ENCODE measurements at regions not wholly inside any gene's neighbourhood (a gene's known extent, or its start where the extent isn't known, plus 50 kb on each side); places are given as distances from the start of the nearest gene placed in this dataset.
A peak's percentile ranks its signal among the peaks of the same experiment; 100 is the strongest.
"Not testable (repeated sequence)": the region's sequence is repeated elsewhere in the genome, so short reads cannot be mapped to it uniquely, and the experiment has no call there.

DNA sequence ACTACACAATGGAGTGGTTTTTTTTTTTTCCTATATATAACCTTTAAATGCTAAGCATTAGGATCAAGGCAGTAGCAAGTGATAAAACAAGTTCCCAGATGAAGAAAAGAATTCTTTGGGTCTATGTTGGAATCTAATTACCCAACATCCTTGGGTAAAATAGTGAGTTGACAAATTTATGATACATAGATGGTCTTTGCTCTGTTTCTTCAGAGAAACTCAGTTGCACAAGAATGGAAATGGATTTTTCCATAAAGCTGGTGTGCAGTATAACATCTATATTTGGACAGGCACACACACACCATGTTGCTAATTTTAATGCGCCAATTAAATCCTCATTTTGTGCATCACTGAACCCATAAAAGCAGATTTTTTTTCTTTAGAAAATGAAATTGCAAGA is 137.0 kb upstream of the MED14 start:
- H3K4me3 ChIP-seq (ENCODE audit: low read depth, low read length), result no peak overlapping the region
- H3K27me3 ChIP-seq (replicated peaks), result no peaks in the 10 kb centered on the region
- TF ChIP-seq, protein P1, sequence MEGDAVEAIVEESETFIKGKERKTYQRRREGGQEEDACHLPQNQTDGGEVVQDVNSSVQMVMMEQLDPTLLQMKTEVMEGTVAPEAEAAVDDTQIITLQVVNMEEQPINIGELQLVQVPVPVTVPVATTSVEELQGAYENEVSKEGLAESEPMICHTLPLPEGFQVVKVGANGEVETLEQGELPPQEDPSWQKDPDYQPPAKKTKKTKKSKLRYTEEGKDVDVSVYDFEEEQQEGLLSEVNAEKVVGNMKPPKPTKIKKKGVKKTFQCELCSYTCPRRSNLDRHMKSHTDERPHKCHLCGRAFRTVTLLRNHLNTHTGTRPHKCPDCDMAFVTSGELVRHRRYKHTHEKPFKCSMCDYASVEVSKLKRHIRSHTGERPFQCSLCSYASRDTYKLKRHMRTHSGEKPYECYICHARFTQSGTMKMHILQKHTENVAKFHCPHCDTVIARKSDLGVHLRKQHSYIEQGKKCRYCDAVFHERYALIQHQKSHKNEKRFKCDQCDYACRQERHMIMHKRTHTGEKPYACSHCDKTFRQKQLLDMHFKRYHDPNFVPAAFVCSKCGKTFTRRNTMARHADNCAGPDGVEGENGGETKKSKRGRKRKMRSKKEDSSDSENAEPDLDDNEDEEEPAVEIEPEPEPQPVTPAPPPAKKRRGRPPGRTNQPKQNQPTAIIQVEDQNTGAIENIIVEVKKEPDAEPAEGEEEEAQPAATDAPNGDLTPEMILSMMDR (IDR thresholded peaks at IDR 0.05; ENCODE audit: low read depth, low read length, missing control alignments), result no peak
- in situ Hi-C loops (cut with HindIII; ENCODE audit: low pct_ligation_motif_present, low sequenced_read_pairs), result no loop called here
- no peak for DNase-seq
- no peaks in the 10 kb centered on the region for H3K36me3 ChIP-seq (replicated peaks)
- H3K27ac ChIP-seq, result no peak overlapping the region

DNA sequence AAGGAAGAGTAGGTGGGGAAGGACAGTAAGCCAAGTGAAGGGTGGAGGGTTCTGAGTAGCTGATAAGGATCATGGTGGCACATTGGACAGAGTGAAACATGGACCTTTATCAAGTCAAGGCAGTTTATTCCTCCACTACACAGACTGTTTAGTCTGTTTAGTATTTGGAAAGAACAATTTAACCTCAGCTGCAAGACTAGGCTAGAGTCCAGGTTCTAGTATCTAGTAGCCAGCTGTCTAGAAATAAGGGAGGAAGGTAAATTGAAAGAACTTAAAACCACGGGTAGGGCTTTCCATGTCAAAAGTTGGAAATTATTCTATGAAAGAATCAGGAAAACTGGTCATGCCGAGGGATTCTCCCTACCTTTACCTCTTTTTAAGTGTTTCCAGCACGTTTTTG is 140.1 kb upstream of the MED14 start:
- no peak for DNase-seq
- Histone ChIP-seq H3K36me3 (replicated peaks) (no peaks in the 10 kb centered on the region), H3K4me3 (ENCODE audit: low read depth, low read length) (no peak overlapping the region), H3K27me3 (replicated peaks) (no peaks in the 10 kb centered on the region), H3K27ac (no peak overlapping the region)
- TF ChIP-seq, protein P1 (IDR thresholded peaks at IDR 0.05; ENCODE audit: low read depth, low read length, missing control alignments), result no peak
- in situ Hi-C loops (cut with HindIII; ENCODE audit: low pct_ligation_motif_present, low sequenced_read_pairs), result no loop called here

DNA sequence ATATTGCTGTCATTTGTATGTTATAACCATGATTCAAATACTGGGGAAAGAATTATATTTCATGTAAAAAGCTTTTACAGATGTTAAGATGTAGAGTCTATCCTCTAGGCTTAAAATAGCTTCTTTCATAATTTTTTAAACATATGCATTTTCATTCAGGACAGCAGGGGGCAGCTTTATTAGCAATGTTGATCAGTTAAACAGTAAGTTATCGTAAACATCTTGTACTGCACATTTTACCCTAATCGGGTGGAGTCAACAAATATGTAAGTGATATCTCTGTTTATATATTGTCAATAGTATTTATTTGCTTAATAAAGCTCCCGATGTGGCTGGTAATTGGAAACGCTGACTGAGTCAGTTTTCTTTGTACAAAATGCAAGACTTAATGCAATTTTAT is 142.5 kb upstream of the MED14 start:
- no peak for DNase-seq
- Histone ChIP-seq H3K36me3 (replicated peaks) (no peaks in the 10 kb centered on the region), H3K27ac (no peak overlapping the region), H3K27me3 (replicated peaks) (no peaks in the 10 kb centered on the region), H3K4me3 (ENCODE audit: low read depth, low read length) (no peak overlapping the region)
- in situ Hi-C loops (cut with HindIII; ENCODE audit: low pct_ligation_motif_present, low sequenced_read_pairs), result no loop called here
- TF ChIP-seq, protein P1 (IDR thresholded peaks at IDR 0.05; ENCODE audit: low read depth, low read length, missing control alignments), result peak; percentile 32

DNA sequence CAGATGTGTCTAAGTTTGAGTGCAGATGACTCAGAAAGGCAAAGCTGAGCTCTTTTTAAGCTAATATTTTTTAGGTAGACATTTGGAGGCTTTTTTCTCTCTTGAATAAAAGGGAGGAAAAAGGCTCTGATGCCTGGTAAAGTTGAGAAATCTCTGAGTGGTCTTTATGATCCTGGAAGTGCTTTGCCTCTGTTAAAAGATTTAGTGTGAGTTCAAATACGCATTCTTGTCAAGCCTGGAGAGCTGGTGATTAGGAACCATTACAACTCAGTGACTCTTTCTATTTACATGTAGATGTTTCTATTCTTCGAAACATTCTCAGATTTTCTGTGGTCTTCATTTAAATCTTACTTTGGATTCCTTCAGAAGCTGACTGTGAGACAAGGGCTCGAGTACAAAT is 143.4 kb upstream of the MED14 start:
- no peaks in the 10 kb centered on the region for H3K36me3 ChIP-seq (replicated peaks)
- in situ Hi-C loops (cut with HindIII; ENCODE audit: low pct_ligation_motif_present, low sequenced_read_pairs), result no loop called here
- H3K27me3 ChIP-seq (replicated peaks), result no peaks in the 10 kb centered on the region
- no peak overlapping the region for H3K27ac ChIP-seq
- H3K4me3 ChIP-seq (ENCODE audit: low read depth, low read length), result no peak overlapping the region
- no peak for DNase-seq
- TF ChIP-seq, protein P1 (IDR thresholded peaks at IDR 0.05; ENCODE audit: low read depth, low read length, missing control alignments), result no peak

DNA sequence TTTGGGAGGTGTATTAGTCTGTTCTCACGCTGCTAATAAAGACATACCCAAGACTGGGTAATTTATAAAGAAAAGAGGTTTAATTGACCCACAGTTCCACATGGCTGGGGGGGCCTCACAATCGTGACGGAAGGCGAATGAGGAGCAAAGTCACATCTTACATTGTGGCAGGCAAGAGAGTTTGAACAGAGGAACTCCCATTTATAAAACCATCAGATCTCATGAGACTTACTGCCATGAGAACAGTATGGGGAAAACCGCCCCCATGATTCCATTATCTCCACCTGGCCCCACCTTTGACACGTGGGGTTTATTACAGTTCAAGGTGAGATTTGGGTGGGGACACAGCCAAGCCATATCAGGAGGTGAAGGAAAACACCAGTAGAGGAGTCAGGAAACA is 143.8 kb upstream of the MED14 start:
- in situ Hi-C loops (cut with HindIII; ENCODE audit: low pct_ligation_motif_present, low sequenced_read_pairs); H3K27ac ChIP-seq; DNase-seq; H3K27me3 ChIP-seq (replicated peaks); H3K36me3 ChIP-seq (replicated peaks); H3K4me3 ChIP-seq (ENCODE audit: low read depth, low read length): not testable (repeated sequence)

DNA sequence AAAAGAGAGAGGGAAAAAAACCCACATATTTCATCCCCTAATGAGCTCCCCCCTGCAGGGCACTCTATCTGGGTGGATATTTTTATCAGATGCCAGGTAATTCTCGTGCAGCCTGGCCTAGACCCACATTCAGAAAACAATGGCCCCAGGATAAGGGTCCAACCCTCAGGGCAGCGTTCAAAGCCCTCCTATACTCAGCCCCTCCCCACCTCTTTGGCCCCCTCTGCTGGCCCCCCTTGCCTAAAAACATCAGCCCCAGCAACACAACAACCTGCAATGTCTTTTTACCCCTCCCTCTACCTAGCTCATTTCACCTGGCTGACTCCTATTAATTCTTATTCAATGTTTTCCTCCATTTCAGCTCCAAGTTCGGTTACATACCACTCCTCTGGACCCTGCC is 145.4 kb upstream of the MED14 start:
- DNase-seq, result no peak
- Histone ChIP-seq H3K27ac (no peak overlapping the region), H3K4me3 (ENCODE audit: low read depth, low read length) (no peak overlapping the region), H3K36me3 (replicated peaks) (no peaks in the 10 kb centered on the region), H3K27me3 (replicated peaks) (no peaks in the 10 kb centered on the region)
- in situ Hi-C loops (cut with HindIII; ENCODE audit: low pct_ligation_motif_present, low sequenced_read_pairs), result no loop called here
- TF ChIP-seq, protein P1 (IDR thresholded peaks at IDR 0.05; ENCODE audit: low read depth, low read length, missing control alignments), result no peak
